MM.1S (cell line): ENCODE measurements at regions not wholly inside any gene's neighbourhood (a gene's known extent, or its start where the extent isn't known, plus 50 kb on each side); places are given as distances from the start of the nearest gene placed in this dataset.

Source experiments
- DNase-seq: peaks from one replicate; pipeline ENCODE4 v3.0.0-alpha.2; 2015
- H2AFZ ChIP-seq: fragments of 300-600 bp; sonication (generic); 2 replicates; pipeline ENCODE4 v1.6.0; 2016; ENCODE audit warnings: antibody characterized with exemption, low read length
- H3F3A ChIP-seq: fragments of 300-600 bp; sonication (generic); 2 replicates; pipeline ENCODE4 v1.6.1; 2016; ENCODE audit warnings: mild to moderate bottlenecking, antibody characterized with exemption, low read length, moderate library complexity, mixed read lengths; ENCODE audit not compliant: insufficient read depth
- H3K27ac ChIP-seq: fragments of 300-600 bp; sonication (generic); 2 replicates; pipeline ENCODE4 v1.5.1; 2016; ENCODE audit warnings: mild to moderate bottlenecking, low read length
- H3K27me3 ChIP-seq: fragments of 300-600 bp; sonication (generic); replicated peaks from 2 replicates; pipeline ENCODE4 v1.6.0; 2016; ENCODE audit warnings: low read length; ENCODE audit not compliant: insufficient read depth
- H3K36me3 ChIP-seq: fragments of 300-600 bp; sonication (generic); replicated peaks from 2 replicates; pipeline ENCODE4 v1.6.1; 2016; ENCODE audit warnings: mild to moderate bottlenecking, low read length, mixed read lengths; ENCODE audit not compliant: insufficient read depth
- H3K4me1 ChIP-seq: fragments of 300-600 bp; sonication (generic); 2 replicates; pipeline ENCODE4 v1.6.1; 2016; ENCODE audit warnings: low read length, mixed read lengths
- H3K4me2 ChIP-seq: fragments of 300-600 bp; sonication (generic); 2 replicates; pipeline ENCODE4 v1.6.0; 2016; ENCODE audit warnings: low read depth, low read length
- H3K4me3 ChIP-seq: fragments of 300-600 bp; sonication (generic); 2 replicates; pipeline ENCODE4 v1.5.1; 2016; ENCODE audit warnings: low read length, mixed read lengths
- H3K79me2 ChIP-seq: fragments of 300-600 bp; sonication (generic); 2 replicates; pipeline ENCODE4 v1.6.1; 2016; ENCODE audit warnings: mixed run types, low read length, mixed read lengths
- H3K9ac ChIP-seq: fragments of 300-600 bp; sonication (generic); 2 replicates; pipeline ENCODE4 v1.6.1; 2016; ENCODE audit warnings: low read length, mixed read lengths
- H3K9me2 ChIP-seq: fragments of 300-600 bp; sonication (generic); replicated peaks from 2 replicates; pipeline ENCODE4 v1.6.1; 2016; ENCODE audit warnings: mild to moderate bottlenecking, low read length, mixed read lengths; ENCODE audit not compliant: insufficient read depth
- H3K9me3 ChIP-seq: fragments of 300-600 bp; sonication (generic); replicated peaks from 2 replicates; pipeline ENCODE4 v1.6.1; 2016; ENCODE audit warnings: mild to moderate bottlenecking, low read length, mixed read lengths; ENCODE audit not compliant: insufficient read depth
- H4K20me1 ChIP-seq: fragments of 300-600 bp; sonication (generic); 2 replicates; pipeline ENCODE4 v1.6.1; 2016; ENCODE audit warnings: mild to moderate bottlenecking, low read length, moderate library complexity, mixed read lengths; ENCODE audit not compliant: insufficient read depth
- EZH2 ChIP-seq: fragments of 300-600 bp; sonication (generic); optimal IDR thresholded peaks from 2 replicates; pipeline ENCODE3; 2017; ENCODE audit warnings: low read depth, mild to moderate bottlenecking, antibody characterized with exemption, low read length, mixed read lengths
- EZH2phosphoT487 ChIP-seq: fragments of 300-600 bp; sonication (generic); IDR thresholded peaks from 2 replicates; pipeline ENCODE4 v1.6.1; 2018; ENCODE audit warnings: antibody characterized with exemption, low read length
- TF ChIP-seq, protein P1 (sequence below): fragments of 300-600 bp; sonication (generic); IDR thresholded peaks from 2 replicates; pipeline ENCODE4 v1.5.1; 2016; ENCODE audit warnings: antibody characterized with exemption, low read length, mixed read lengths

DNA sequence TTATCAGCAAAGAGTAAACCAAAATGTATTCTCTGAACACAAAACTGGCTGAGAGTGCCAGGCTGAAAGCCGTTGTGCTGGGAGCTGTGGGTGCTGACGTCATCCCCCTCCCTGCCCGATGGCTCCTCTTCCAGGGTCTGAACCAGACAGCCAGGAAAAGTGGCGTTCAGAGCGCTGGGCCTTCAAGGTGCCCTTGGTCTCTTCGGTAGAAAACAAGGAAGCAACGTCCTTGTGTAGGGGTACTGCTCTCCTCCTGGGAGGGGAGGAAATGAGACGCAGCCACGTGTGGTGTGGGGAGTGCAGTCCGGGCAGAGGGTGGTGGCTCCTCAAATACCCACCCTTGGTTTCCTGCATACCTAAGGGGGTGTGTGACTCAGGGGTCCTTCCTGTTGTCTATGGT lies 394.7 kb downstream of the SEC14L1 start:
- Histone ChIP-seq H3K9me3 (no peaks in the 10 kb centered on the region), H3K4me1 (no peaks in the 10 kb centered on the region), H3K79me2 (no peaks in the 10 kb centered on the region), H3K27me3 (no peaks in the 10 kb centered on the region; the same call in 1 of the 2 replicates), H3K36me3 (no peaks in the 10 kb centered on the region), H3F3A (no peaks in the 10 kb centered on the region), H3K27ac (no peak overlapping the region), H3K4me2 (no peak overlapping the region), H4K20me1 (no peaks in the 10 kb centered on the region), H3K9ac (no peak overlapping the region), H3K4me3 (no peak overlapping the region), H3K9me2 (no peaks in the 10 kb centered on the region), H2AFZ (no peak overlapping the region)
- DNase-seq = no peak
- no peak for TF ChIP-seq EZH2phosphoT487
- TF ChIP-seq, protein P1, sequence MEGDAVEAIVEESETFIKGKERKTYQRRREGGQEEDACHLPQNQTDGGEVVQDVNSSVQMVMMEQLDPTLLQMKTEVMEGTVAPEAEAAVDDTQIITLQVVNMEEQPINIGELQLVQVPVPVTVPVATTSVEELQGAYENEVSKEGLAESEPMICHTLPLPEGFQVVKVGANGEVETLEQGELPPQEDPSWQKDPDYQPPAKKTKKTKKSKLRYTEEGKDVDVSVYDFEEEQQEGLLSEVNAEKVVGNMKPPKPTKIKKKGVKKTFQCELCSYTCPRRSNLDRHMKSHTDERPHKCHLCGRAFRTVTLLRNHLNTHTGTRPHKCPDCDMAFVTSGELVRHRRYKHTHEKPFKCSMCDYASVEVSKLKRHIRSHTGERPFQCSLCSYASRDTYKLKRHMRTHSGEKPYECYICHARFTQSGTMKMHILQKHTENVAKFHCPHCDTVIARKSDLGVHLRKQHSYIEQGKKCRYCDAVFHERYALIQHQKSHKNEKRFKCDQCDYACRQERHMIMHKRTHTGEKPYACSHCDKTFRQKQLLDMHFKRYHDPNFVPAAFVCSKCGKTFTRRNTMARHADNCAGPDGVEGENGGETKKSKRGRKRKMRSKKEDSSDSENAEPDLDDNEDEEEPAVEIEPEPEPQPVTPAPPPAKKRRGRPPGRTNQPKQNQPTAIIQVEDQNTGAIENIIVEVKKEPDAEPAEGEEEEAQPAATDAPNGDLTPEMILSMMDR = no peak
- TF ChIP-seq EZH2 = no peak

DNA sequence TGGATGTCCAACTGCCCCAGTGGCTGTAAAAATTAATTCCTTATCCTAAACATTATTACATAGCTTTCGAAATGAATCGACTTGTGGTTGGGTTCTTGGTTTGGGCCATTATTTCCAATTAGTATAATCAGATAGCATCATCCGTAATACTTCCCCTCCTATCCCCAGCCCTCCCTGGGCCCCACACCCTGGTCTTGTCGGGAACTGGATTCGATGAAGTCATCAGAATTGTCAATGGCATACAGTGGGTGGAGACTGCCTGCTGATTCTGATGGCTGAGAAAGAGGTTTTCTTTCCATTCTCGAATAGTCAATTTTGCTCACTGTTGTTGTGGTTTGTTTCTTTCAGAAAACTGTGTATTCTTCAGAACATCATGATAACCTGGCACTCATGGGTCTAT lies 395.1 kb downstream of the SEC14L1 start:
- no peaks in the 10 kb centered on the region for H3K9me2 ChIP-seq
- H3K79me2 ChIP-seq = no peaks in the 10 kb centered on the region
- H3K4me3 ChIP-seq = no peak overlapping the region
- H3K9ac ChIP-seq = no peak overlapping the region
- H3K27ac ChIP-seq = no peak overlapping the region
- no peaks in the 10 kb centered on the region for H3K9me3 ChIP-seq
- H3K27me3 ChIP-seq = peaks cover 3% of the 10 kb centered on the region
- H4K20me1 ChIP-seq = no peaks in the 10 kb centered on the region
- no peaks in the 10 kb centered on the region for H3F3A ChIP-seq
- no peaks in the 10 kb centered on the region for H3K36me3 ChIP-seq
- H2AFZ ChIP-seq = no peak overlapping the region
- H3K4me2 ChIP-seq = no peak overlapping the region
- DNase-seq = no peak
- TF ChIP-seq EZH2phosphoT487 (no peak), EZH2 (no peak)
- TF ChIP-seq, protein P1 = no peak
- H3K4me1 ChIP-seq = no peaks in the 10 kb centered on the region

DNA sequence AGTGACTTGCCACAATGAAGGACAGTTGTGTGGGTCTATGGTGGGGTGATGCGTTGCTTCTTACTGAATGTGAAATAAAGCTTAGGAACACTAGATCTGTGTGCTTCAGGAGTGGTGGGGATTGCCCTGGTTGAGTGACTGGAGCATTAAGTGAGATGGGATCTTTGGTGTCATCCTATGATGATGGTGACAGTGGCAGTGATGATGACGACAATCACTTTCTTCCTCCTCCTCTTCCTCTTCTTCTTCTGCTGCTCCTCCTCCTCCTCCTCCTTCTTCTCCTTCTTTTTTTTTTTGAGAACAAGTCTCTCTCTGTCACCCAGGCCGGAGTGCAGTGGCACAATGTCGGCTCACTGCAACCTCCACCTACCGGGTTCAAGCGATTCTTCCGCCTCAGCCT lies 396.8 kb downstream of the SEC14L1 start:
- H4K20me1 ChIP-seq = no peaks in the 10 kb centered on the region
- no peak overlapping the region for H3K27ac ChIP-seq
- no peak overlapping the region for H2AFZ ChIP-seq
- no peaks in the 10 kb centered on the region for H3K9me3 ChIP-seq
- no peak overlapping the region for H3K4me2 ChIP-seq
- no peak for DNase-seq
- H3K36me3 ChIP-seq = no peaks in the 10 kb centered on the region
- H3K4me3 ChIP-seq = no peak overlapping the region
- no peaks in the 10 kb centered on the region for H3F3A ChIP-seq
- H3K27me3 ChIP-seq = peaks cover 7% of the 10 kb centered on the region
- TF ChIP-seq, protein P1 = no peak
- no peak for TF ChIP-seq EZH2
- TF ChIP-seq EZH2phosphoT487 = no peak
- no peaks in the 10 kb centered on the region for H3K9me2 ChIP-seq
- H3K4me1 ChIP-seq = no peaks in the 10 kb centered on the region
- H3K79me2 ChIP-seq = no peaks in the 10 kb centered on the region
- H3K9ac ChIP-seq = no peak overlapping the region
